BJ (cell line): ENCODE measurements at regions not wholly inside any gene's neighbourhood (a gene's known extent, or its start where the extent isn't known, plus 50 kb on each side); places are given as distances from the start of the nearest gene placed in this dataset.

Experiments used
- CTCF ChIA-PET: fragments of 350-600 bp; formaldehyde crosslinking; extraction: SDS; loops from one replicate; lab custom pipeline; 2021; ENCODE audit warnings: antibody characterized with exemption, inconsistent platforms; lab: Yijun Ruan, JAX
- POLR2A ChIA-PET: fragments of 300-600 bp; sonication (Branson Sonifier 250); formaldehyde crosslinking; extraction: SDS; loops from one replicate; lab custom pipeline; 2021; ENCODE audit warnings: antibody characterized with exemption; lab: Charles Lee
- DNase-seq: peaks from one replicate; pipeline ENCODE4 v3.0.0-alpha.2; 2011; ENCODE audit warnings: low read depth
- H3K27me3 ChIP-seq: 2 replicates; pipeline ENCODE4 v1.6.0; 2011; ENCODE audit warnings: low read length; ENCODE audit not compliant: control insufficient read depth, insufficient read depth
- H3K36me3 ChIP-seq: 2 replicates; pipeline ENCODE4 v1.5.1; 2011; ENCODE audit warnings: low read length; ENCODE audit not compliant: control insufficient read depth, insufficient read depth
- H3K4me3 ChIP-seq: 2 replicates; pipeline ENCODE4 v1.5.1; 2011; ENCODE audit warnings: low read depth, mild to moderate bottlenecking, control low read depth, low read length
- CTCF ChIP-seq: IDR thresholded peaks from 2 replicates; pipeline ENCODE4 v1.5.1; 2011; ENCODE audit warnings: low read depth, mild to moderate bottlenecking, control low read depth, inconsistent platforms, low read length, moderate library complexity; ENCODE audit not compliant: insufficient read depth

- Histone ChIP-seq H3K4me3 (no peak overlapping the region), H3K36me3 (no peaks in the 10 kb centered on the region), H3K27me3 (no peaks in the 10 kb centered on the region; the same call in 1 of the 2 replicates)
- no peak for DNase-seq
- CTCF ChIA-PET, result no interaction called here
- POLR2A ChIA-PET, result no interaction called here
- no peak for TF ChIP-seq CTCF
Measured at GRCh38 chr20:63134201-63134612, 81.7 kb downstream of the YTHDF1 start.

GRCh38 chr20:63133481-63134091 is 82.3 kb downstream of the YTHDF1 start:
- POLR2A ChIA-PET, result no interaction called here
- Histone ChIP-seq H3K36me3 (no peaks in the 10 kb centered on the region), H3K4me3 (no peak overlapping the region), H3K27me3 (peaks cover 3% of the 10 kb centered on the region)
- CTCF ChIA-PET, result no interaction called here
- no peak for TF ChIP-seq CTCF
- no peak for DNase-seq

- H3K27me3 ChIP-seq, result peaks cover 3% of the 10 kb centered on the region
- no peak for DNase-seq
- ChIA-PET CTCF (no interaction called here), POLR2A (no interaction called here)
- H3K36me3 ChIP-seq, result no peaks in the 10 kb centered on the region
- H3K4me3 ChIP-seq, result no peak overlapping the region
- no peak for TF ChIP-seq CTCF
Measured at GRCh38 chr20:63132715-63133471, 83.0 kb downstream of the YTHDF1 start.

- DNase-seq, result no peak
- CTCF ChIA-PET, result no interaction called here
- no peak for TF ChIP-seq CTCF
- peaks cover 3% of the 10 kb centered on the region for H3K27me3 ChIP-seq
- H3K4me3 ChIP-seq, result no peak overlapping the region
- POLR2A ChIA-PET, result no interaction called here
- H3K36me3 ChIP-seq, result no peaks in the 10 kb centered on the region
Measured at GRCh38 chr20:63132131-63132714, 83.7 kb downstream of the YTHDF1 start.
